HG03575 (cell line): ENCODE measurements at regions not wholly inside any gene's neighbourhood (a gene's known extent, or its start where the extent isn't known, plus 50 kb on each side); places are given as distances from the start of the nearest gene placed in this dataset.

Experiments used
- ATAC-seq: cut with Tn5 transposase; IDR thresholded peaks from one replicate; pipeline ENCODE4 v1.9.1; 2021; ENCODE audit not compliant: unreplicated experiment, insufficient number of reproducible peaks, low FRiP score; ENCODE audit errors: extremely low read depth

GRCh38 chr7:115674467-115675024 lies 356.0 kb downstream of the TFEC start:
- no peak for ATAC-seq

- no peak for ATAC-seq
Observed at GRCh38 chr7:115672024-115672423, 358.5 kb downstream of the TFEC start.

GRCh38 chr7:115662676-115663075 lies 367.9 kb downstream of the TFEC start:
- ATAC-seq, result no peak

GRCh38 chr7:115662120-115662519 lies 368.4 kb downstream of the TFEC start:
- ATAC-seq, result no peak

GRCh38 chr7:115658223-115658622 lies 372.3 kb downstream of the TFEC start:
- ATAC-seq, result no peak

- no peak for ATAC-seq
Observed at GRCh38 chr7:115654384-115655214, 376.0 kb downstream of the TFEC start.

GRCh38 chr7:115649429-115649828 lies 381.1 kb downstream of the TFEC start:
- no peak for ATAC-seq

- no peak for ATAC-seq
Observed at GRCh38 chr7:115647712-115648111, 382.9 kb downstream of the TFEC start.

- no peak for ATAC-seq
Observed at GRCh38 chr7:115642194-115642593, 388.4 kb downstream of the TFEC start.

- no peak for ATAC-seq
Observed at GRCh38 chr7:115638853-115639252, 391.7 kb downstream of the TFEC start.

- ATAC-seq, result no peak
Observed at GRCh38 chr7:115637128-115637527, 393.4 kb downstream of the TFEC start.

- ATAC-seq, result no peak
Observed at GRCh38 chr7:115635876-115636275, 394.7 kb downstream of the TFEC start.

- no peak for ATAC-seq
Observed at GRCh38 chr7:115635376-115635775, 395.2 kb downstream of the TFEC start.

- ATAC-seq, result no peak
Observed at GRCh38 chr7:115634633-115635032, 395.9 kb downstream of the TFEC start.

GRCh38 chr7:115632636-115633035 lies 397.9 kb downstream of the TFEC start:
- no peak for ATAC-seq

- no peak for ATAC-seq
Observed at GRCh38 chr7:115631782-115632181, 398.8 kb downstream of the TFEC start.

GRCh38 chr7:115630049-115630448 lies 400.5 kb downstream of the TFEC start:
- ATAC-seq, result no peak

GRCh38 chr7:115618676-115619075 lies 411.9 kb downstream of the TFEC start:
- no peak for ATAC-seq

GRCh38 chr7:115613836-115614235 lies 416.7 kb downstream of the TFEC start:
- ATAC-seq, result no peak

- ATAC-seq, result no peak
Observed at GRCh38 chr7:115603416-115603815, 427.1 kb downstream of the TFEC start.

- no peak for ATAC-seq
Observed at GRCh38 chr7:115600207-115600606, 430.4 kb downstream of the TFEC start.
